Endothelial cell of umbilical vein (primary cell): ENCODE measurements at regions not wholly inside any gene's neighbourhood (a gene's known extent, or its start where the extent isn't known, plus 50 kb on each side); places are given as distances from the start of the nearest gene placed in this dataset.

Experiments
- EZH2 ChIP-seq: IDR thresholded peaks from 2 replicates; pipeline ENCODE4 v1.6.1; 2012; ENCODE audit warnings: borderline replicate concordance, low read depth, mild to moderate bottlenecking, moderate library complexity, low read length, inconsistent platforms; ENCODE audit not compliant: severe bottlenecking
- POLR2A ChIP-seq: IDR thresholded peaks from 2 replicates; pipeline ENCODE4 v1.6.1; 2012; ENCODE audit warnings: low read depth, mild to moderate bottlenecking, control low read depth, low read length
- TF ChIP-seq, protein P1 (sequence below), 2 donors: IDR thresholded peaks; 1 replicate in 1 of 2; 2 replicates in 1 of 2; pipeline ENCODE4 v1.5.1; 2011; ENCODE audit warnings: low read length in 2 of 2, mild to moderate bottlenecking in 2 of 2, moderate library complexity in 2 of 2, control low read depth in 1 of 2, inconsistent platforms in 1 of 2, low read depth in 1 of 2; ENCODE audit not compliant: insufficient read depth in 1 of 2; ENCODE audit errors: extremely low read depth in 1 of 2
- TF ChIP-seq, protein P2 (sequence below): IDR thresholded peaks from 2 replicates; pipeline ENCODE4 v1.6.1; 2011; ENCODE audit not compliant: insufficient read depth, insufficient read length

GRCh38 chr3:159401069-159401468, 587.6 kb upstream of the IL12A start:
- TF ChIP-seq POLR2A, result no peak
- no peak for TF ChIP-seq EZH2
- TF ChIP-seq, protein P1, sequence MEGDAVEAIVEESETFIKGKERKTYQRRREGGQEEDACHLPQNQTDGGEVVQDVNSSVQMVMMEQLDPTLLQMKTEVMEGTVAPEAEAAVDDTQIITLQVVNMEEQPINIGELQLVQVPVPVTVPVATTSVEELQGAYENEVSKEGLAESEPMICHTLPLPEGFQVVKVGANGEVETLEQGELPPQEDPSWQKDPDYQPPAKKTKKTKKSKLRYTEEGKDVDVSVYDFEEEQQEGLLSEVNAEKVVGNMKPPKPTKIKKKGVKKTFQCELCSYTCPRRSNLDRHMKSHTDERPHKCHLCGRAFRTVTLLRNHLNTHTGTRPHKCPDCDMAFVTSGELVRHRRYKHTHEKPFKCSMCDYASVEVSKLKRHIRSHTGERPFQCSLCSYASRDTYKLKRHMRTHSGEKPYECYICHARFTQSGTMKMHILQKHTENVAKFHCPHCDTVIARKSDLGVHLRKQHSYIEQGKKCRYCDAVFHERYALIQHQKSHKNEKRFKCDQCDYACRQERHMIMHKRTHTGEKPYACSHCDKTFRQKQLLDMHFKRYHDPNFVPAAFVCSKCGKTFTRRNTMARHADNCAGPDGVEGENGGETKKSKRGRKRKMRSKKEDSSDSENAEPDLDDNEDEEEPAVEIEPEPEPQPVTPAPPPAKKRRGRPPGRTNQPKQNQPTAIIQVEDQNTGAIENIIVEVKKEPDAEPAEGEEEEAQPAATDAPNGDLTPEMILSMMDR (IDR thresholded peaks at IDR 0.05; ENCODE audit: extremely low read depth in 1 of 2, insufficient read depth in 1 of 2, low read depth in 1 of 2, low read length in 2 of 2), result no peak
- TF ChIP-seq, protein P2, sequence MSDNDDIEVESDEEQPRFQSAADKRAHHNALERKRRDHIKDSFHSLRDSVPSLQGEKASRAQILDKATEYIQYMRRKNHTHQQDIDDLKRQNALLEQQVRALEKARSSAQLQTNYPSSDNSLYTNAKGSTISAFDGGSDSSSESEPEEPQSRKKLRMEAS, result no peak
